ENCODE measurements at regions not wholly inside any gene's neighbourhood (a gene's known extent, or its start where the extent isn't known, plus 50 kb on each side); places are given as distances from the start of the nearest gene placed in this dataset.

DNA sequence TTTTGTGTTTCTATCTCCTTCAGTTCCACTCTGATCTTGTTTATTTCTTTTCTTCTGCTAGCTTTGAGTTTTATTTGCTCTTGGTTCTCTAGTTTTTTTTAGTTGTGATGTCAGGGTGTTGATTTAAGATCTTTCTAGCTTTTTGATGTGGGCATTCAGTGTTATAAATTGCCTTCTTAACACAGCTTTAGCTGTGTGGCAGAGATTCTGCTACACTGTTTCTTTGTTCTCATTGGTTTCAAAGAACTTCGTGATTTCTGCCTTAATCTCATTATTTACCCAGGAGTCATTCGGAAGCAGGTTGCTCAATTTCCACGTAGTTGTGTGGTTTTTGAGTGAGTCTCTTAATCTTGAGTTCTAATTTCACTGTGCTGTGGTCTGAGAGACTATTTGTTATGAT, 251.7 kb upstream of the HTR2A start:
- Histone ChIP-seq H3K56ac (ENCODE audit: insufficient read length, low read depth, low read length) (no peak overlapping the region), H3T11ph (ENCODE audit: low read length) (no peak overlapping the region), H4K91ac (ENCODE audit: insufficient read length, low read depth, low read length) (no peak overlapping the region), H3K27ac (ENCODE audit: insufficient read length, low read depth, low read length) (no peak overlapping the region), H3K23ac (ENCODE audit: insufficient read length, low read depth, low read length) (no peak overlapping the region), H3K4ac (ENCODE audit: low read depth, low read length) (no peak overlapping the region), H3K18ac (ENCODE audit: insufficient read length, low read depth, low read length) (no peak overlapping the region), H3K27me3 (ENCODE audit: insufficient read depth, low read length) (no peaks in the 10 kb centered on the region), H2BK5ac (ENCODE audit: insufficient read length, low read length) (no peak overlapping the region), H4K20me1 (ENCODE audit: control insufficient read depth, insufficient read depth, insufficient read length) (no peaks in the 10 kb centered on the region), H3K9ac (ENCODE audit: extremely low read depth, insufficient read length, low read length) (no peak overlapping the region), H3K4me2 (ENCODE audit: insufficient read depth, insufficient read length, low read length) (no peak overlapping the region), H3K4me1 (ENCODE audit: insufficient read depth, low read length) (no peaks in the 10 kb centered on the region; the same call in 1 of the 2 replicates), H2BK20ac (ENCODE audit: low read depth, low read length, poor library complexity, severe bottlenecking) (no peak overlapping the region), H4K8ac (replicated peaks; ENCODE audit: insufficient read length, low read depth, low read length) (no peak overlapping the region), H2BK15ac (ENCODE audit: low read depth, low read length) (no peak overlapping the region), H3K14ac (ENCODE audit: insufficient read depth, low read length) (no peak overlapping the region), H4K5ac (ENCODE audit: insufficient read length, low read depth, low read length) (no peak overlapping the region), H2BK120ac (ENCODE audit: low read depth, low read length, poor library complexity, severe bottlenecking) (no peak overlapping the region), H3K79me1 (ENCODE audit: insufficient read depth, low read depth, low read length, poor library complexity, severe bottlenecking) (no peaks in the 10 kb centered on the region), H3K9me3 (ENCODE audit: control insufficient read depth, low read depth, low read length) (no peaks in the 10 kb centered on the region), H2AFZ (ENCODE audit: low read length) (no peak overlapping the region), H3K79me2 (ENCODE audit: insufficient read depth, low read length) (no peaks in the 10 kb centered on the region), H3K23me2 (ENCODE audit: insufficient read length, low read depth, low read length, poor library complexity, severe bottlenecking) (no peaks in the 10 kb centered on the region), H2BK12ac (ENCODE audit: insufficient read length, low read depth, low read length) (no peak overlapping the region), H2AK5ac (ENCODE audit: insufficient read length, low read length) (no peak overlapping the region)
- TF ChIP-seq, protein P1, sequence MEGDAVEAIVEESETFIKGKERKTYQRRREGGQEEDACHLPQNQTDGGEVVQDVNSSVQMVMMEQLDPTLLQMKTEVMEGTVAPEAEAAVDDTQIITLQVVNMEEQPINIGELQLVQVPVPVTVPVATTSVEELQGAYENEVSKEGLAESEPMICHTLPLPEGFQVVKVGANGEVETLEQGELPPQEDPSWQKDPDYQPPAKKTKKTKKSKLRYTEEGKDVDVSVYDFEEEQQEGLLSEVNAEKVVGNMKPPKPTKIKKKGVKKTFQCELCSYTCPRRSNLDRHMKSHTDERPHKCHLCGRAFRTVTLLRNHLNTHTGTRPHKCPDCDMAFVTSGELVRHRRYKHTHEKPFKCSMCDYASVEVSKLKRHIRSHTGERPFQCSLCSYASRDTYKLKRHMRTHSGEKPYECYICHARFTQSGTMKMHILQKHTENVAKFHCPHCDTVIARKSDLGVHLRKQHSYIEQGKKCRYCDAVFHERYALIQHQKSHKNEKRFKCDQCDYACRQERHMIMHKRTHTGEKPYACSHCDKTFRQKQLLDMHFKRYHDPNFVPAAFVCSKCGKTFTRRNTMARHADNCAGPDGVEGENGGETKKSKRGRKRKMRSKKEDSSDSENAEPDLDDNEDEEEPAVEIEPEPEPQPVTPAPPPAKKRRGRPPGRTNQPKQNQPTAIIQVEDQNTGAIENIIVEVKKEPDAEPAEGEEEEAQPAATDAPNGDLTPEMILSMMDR (conservative IDR thresholded peaks at IDR 0.05) = no peak
- H3K27me3 Mint-ChIP-seq (ENCODE audit: low read depth) = peaks cover 1% of the 10 kb centered on the region; the same call in 1 of the 2 replicates
- H3K36me3 Mint-ChIP-seq (ENCODE audit: insufficient read depth in 1 of 3, low read depth in 3 of 3) = no peaks in the 10 kb centered on the region
- H3K9me3 Mint-ChIP-seq = no peaks in the 10 kb centered on the region
- peaks cover 12 to 21% of the 10 kb centered on the region in 2 experiments for H3K4me1 Mint-ChIP-seq
- H3K27ac Mint-ChIP-seq = no peak overlapping the region
- no peak overlapping the region for H3K4me3 Mint-ChIP-seq
- DNase-seq = no peak
- no CpG with 5 or more reads among the region's 3 CpGs for WGBS (ENCODE audit: extremely low coverage, insufficient read length, low lambda C conversion rate)

Measured in H9 (cell line).